ENCODE measurements at regions not wholly inside any gene's neighbourhood (a gene's known extent, or its start where the extent isn't known, plus 50 kb on each side); places are given as distances from the start of the nearest gene placed in this dataset.

DNA sequence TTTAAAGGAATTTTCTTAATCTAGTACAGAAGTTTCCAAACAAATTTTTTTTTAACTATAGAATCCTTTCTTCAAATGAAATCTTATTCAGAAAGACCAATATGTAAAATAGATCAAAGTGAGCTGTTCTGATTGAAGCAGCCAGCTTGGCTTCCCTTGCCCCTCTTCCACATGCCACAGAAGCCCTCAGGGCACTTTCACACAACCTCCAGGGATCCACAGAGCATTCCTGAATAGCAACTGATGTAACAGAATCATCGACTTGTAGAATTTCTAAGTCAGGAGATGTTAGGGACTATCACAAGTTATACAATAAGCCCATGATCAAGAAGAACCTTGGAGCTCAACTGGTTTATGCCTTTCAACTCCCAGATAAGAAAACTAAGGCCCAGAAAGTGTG is 427.8 kb upstream of the C9orf72 start:
- TF ChIP-seq SIN3A (IDR thresholded peaks at IDR 0.05; ENCODE audit: low read depth, low read length): no peak
- TF ChIP-seq MXI1 (IDR thresholded peaks at IDR 0.05; ENCODE audit: low read depth, low read length): no peak
- TF ChIP-seq EZH2 (IDR thresholded peaks at IDR 0.05; ENCODE audit: borderline replicate concordance, control insufficient read depth, low read depth, low read length): no peak
- no peak for TF ChIP-seq CBX5 (IDR thresholded peaks at IDR 0.05; ENCODE audit: low read depth)
